Fibroblast of lung (primary cell): ENCODE measurements at regions not wholly inside any gene's neighbourhood (a gene's known extent, or its start where the extent isn't known, plus 50 kb on each side); places are given as distances from the start of the nearest gene placed in this dataset.

Experiments used
- DNase-seq, 2 donors: peaks; one replicate each; pipeline versions ENCODE4 v3.0.0 to v3.0.0-alpha.2; 2010; ENCODE audit warnings: low read depth in 2 of 2
- H2AFZ ChIP-seq: 2 replicates; pipeline ENCODE4 v1.5.1; 2012; ENCODE audit warnings: low read length, control low read depth, inconsistent platforms
- H3K27ac ChIP-seq: 2 replicates; pipeline ENCODE4 v1.5.1; 2011; ENCODE audit warnings: low read length, control low read depth; ENCODE audit not compliant: insufficient read depth
- H3K27me3 ChIP-seq: 2 replicates; pipeline ENCODE4 v1.5.1; 2011; ENCODE audit warnings: mild to moderate bottlenecking, low read length; ENCODE audit not compliant: control insufficient read depth, insufficient read depth
- H3K36me3 ChIP-seq: 2 replicates; pipeline ENCODE4 v1.5.1; 2011; ENCODE audit warnings: low read length; ENCODE audit not compliant: control insufficient read depth, insufficient read depth
- H3K4me1 ChIP-seq: 2 replicates; pipeline ENCODE4 v1.5.1; 2011; ENCODE audit warnings: low read length; ENCODE audit not compliant: control insufficient read depth, insufficient read depth; ENCODE audit errors: extremely low read depth
- H3K4me2 ChIP-seq: 2 replicates; pipeline ENCODE4 v1.5.1; 2011; ENCODE audit warnings: low read length, control low read depth; ENCODE audit not compliant: insufficient read depth; ENCODE audit errors: extremely low read depth
- H3K4me3 ChIP-seq, 4 experiments: fragments of 200-600 bp in 1 of 4; sonication (generic) in 1 of 4; replicated peaks in 1 of 4; 2 replicates each; pipeline ENCODE4 v1.5.1; 2011 to 2016; ENCODE audit warnings: low read length in 4 of 4, low read depth in 3 of 4, mild to moderate bottlenecking in 3 of 4, control low read depth in 2 of 4, inconsistent platforms in 1 of 4, mixed read lengths in 1 of 4; ENCODE audit not compliant: insufficient read depth in 1 of 4; ENCODE audit errors: control extremely low read depth in 1 of 4
- H3K79me2 ChIP-seq: 2 replicates; pipeline ENCODE4 v1.5.1; 2012; ENCODE audit warnings: mild to moderate bottlenecking, low read length, inconsistent platforms; ENCODE audit not compliant: control insufficient read depth, insufficient read depth
- H3K9ac ChIP-seq: 2 replicates; pipeline ENCODE4 v1.5.1; 2011; ENCODE audit warnings: mild to moderate bottlenecking, low read length, control low read depth; ENCODE audit not compliant: insufficient read depth
- H3K9me3 ChIP-seq: 2 replicates; pipeline ENCODE4 v1.5.1; 2012; ENCODE audit warnings: low read depth, low read length; ENCODE audit not compliant: control insufficient read depth, insufficient read depth
- H4K20me1 ChIP-seq: 2 replicates; pipeline ENCODE4 v1.5.1; 2011; ENCODE audit warnings: low read length; ENCODE audit not compliant: control insufficient read depth, insufficient read depth; ENCODE audit errors: extremely low read depth
- EZH2 ChIP-seq: IDR thresholded peaks from 2 replicates; pipeline ENCODE4 v1.5.1; 2012; ENCODE audit warnings: low read length, control low read depth, mild to moderate bottlenecking; ENCODE audit errors: missing control alignments
- TF ChIP-seq, protein P1 (sequence below), 2 donors: IDR thresholded peaks in 1 of 2; conservative IDR thresholded peaks in 1 of 2; 1 replicate in 1 of 2; 2 replicates in 1 of 2; pipeline ENCODE4 v1.5.1; 2011 to 2012; ENCODE audit warnings: low read length in 2 of 2, control low read depth in 1 of 2, inconsistent platforms in 1 of 2, low read depth in 1 of 2, mild to moderate bottlenecking in 1 of 2

GRCh38 chr12:124687917-124688316 is 120.5 kb upstream of the NCOR2 start:
- TF ChIP-seq, protein P1, sequence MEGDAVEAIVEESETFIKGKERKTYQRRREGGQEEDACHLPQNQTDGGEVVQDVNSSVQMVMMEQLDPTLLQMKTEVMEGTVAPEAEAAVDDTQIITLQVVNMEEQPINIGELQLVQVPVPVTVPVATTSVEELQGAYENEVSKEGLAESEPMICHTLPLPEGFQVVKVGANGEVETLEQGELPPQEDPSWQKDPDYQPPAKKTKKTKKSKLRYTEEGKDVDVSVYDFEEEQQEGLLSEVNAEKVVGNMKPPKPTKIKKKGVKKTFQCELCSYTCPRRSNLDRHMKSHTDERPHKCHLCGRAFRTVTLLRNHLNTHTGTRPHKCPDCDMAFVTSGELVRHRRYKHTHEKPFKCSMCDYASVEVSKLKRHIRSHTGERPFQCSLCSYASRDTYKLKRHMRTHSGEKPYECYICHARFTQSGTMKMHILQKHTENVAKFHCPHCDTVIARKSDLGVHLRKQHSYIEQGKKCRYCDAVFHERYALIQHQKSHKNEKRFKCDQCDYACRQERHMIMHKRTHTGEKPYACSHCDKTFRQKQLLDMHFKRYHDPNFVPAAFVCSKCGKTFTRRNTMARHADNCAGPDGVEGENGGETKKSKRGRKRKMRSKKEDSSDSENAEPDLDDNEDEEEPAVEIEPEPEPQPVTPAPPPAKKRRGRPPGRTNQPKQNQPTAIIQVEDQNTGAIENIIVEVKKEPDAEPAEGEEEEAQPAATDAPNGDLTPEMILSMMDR (conservative IDR thresholded peaks at IDR 0.05 in 1 of 2, IDR thresholded peaks at IDR 0.05 in 1 of 2; ENCODE audit: low read depth in 1 of 2, low read length in 2 of 2) = no peak
- TF ChIP-seq EZH2 = no peak
- H3K4me2 ChIP-seq = peak overlapping the region; percentile 11
- no peak overlapping the region for H3K4me3 ChIP-seq
- H2AFZ ChIP-seq = no peak overlapping the region
- peak; percentile 39 to 48 for DNase-seq
- no peak overlapping the region for H3K9ac ChIP-seq
- no peaks in the 10 kb centered on the region for H4K20me1 ChIP-seq
- H3K36me3 ChIP-seq = no peaks in the 10 kb centered on the region
- H3K9me3 ChIP-seq = no peaks in the 10 kb centered on the region
- H3K27me3 ChIP-seq = no peaks in the 10 kb centered on the region
- no peaks in the 10 kb centered on the region for H3K79me2 ChIP-seq
- peaks cover 20% of the 10 kb centered on the region for H3K4me1 ChIP-seq
- no peak overlapping the region for H3K27ac ChIP-seq

- no peak overlapping the region for H3K9ac ChIP-seq
- no peak overlapping the region for H3K4me3 ChIP-seq
- no peaks in the 10 kb centered on the region for H4K20me1 ChIP-seq
- H3K4me1 ChIP-seq = peaks cover 23% of the 10 kb centered on the region
- no peaks in the 10 kb centered on the region for H3K36me3 ChIP-seq
- no peaks in the 10 kb centered on the region for H3K79me2 ChIP-seq
- TF ChIP-seq, protein P1 (conservative IDR thresholded peaks at IDR 0.05 in 1 of 2, IDR thresholded peaks at IDR 0.05 in 1 of 2; ENCODE audit: low read depth in 1 of 2, low read length in 2 of 2) = no peak
- no peak for TF ChIP-seq EZH2
- H3K9me3 ChIP-seq = no peaks in the 10 kb centered on the region
- no peak overlapping the region for H3K27ac ChIP-seq
- no peak for DNase-seq
- H3K27me3 ChIP-seq = no peaks in the 10 kb centered on the region
- no peak overlapping the region for H3K4me2 ChIP-seq
- no peak overlapping the region for H2AFZ ChIP-seq
Measured at GRCh38 chr12:124687174-124687902, 119.9 kb upstream of the NCOR2 start.

DNA sequence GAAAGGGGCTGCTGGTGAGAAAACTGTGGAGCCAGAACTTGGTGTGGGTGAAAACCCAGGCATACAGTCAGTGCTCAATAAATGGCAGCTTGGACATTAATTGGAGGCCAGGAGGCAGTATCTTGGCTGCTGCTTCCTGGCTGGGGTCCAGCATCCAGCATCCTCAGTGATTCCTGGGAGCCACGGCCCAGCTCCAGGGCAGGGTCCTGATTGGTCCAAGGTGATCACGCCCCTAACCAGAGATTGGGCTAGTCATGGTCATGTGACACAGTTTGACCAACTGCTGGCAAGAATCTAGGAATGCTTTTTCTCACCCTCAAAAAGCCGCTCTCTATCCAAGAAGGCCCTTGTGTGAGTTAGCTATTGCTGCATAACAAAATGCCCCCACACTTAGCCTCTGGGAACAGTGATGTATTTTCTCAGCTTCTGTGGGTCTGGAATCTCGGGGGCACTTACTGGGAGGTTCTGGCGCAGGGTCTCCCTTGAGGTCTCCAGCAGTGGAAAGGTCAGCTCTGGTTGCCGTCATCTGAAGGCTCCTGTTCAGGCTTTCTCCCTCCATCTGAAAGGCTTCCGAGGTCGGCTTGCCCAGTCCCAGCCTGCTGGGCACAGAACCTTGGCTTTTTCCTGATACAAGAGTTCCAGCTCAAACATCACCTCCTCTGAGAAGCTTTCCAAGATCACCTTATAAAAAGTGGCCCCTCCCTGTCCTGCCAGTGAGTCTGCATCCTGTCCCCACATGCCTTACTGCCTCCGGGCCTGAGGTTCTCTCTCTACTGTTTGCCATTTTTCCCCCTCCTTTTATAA is 119.2 kb upstream of the NCOR2 start:
- Histone ChIP-seq H3K4me2 (no peak overlapping the region), H3K9ac (no peak overlapping the region)

More for the DNA sequence above, 119.2 kb upstream of the NCOR2 start:
- Histone ChIP-seq H4K20me1 (no peaks in the 10 kb centered on the region), H3K36me3 (no peaks in the 10 kb centered on the region), H3K4me3 (no peak overlapping the region), H3K27ac (no peak overlapping the region), H3K9me3 (no peaks in the 10 kb centered on the region), H3K4me1 (peaks cover 30% of the 10 kb centered on the region), H3K79me2 (no peaks in the 10 kb centered on the region), H2AFZ (no peak overlapping the region), H3K27me3 (no peaks in the 10 kb centered on the region)
- TF ChIP-seq, protein P1 (conservative IDR thresholded peaks at IDR 0.05 in 1 of 2, IDR thresholded peaks at IDR 0.05 in 1 of 2; ENCODE audit: low read depth in 1 of 2, low read length in 2 of 2) = no peak
- TF ChIP-seq EZH2 = no peak
- DNase-seq = peak in 1 of 2 donors; percentile 47
